Bronchial epithelial cell (primary cell): ENCODE measurements at regions not wholly inside any gene's neighbourhood (a gene's known extent, or its start where the extent isn't known, plus 50 kb on each side); places are given as distances from the start of the nearest gene placed in this dataset.

Experiments
- DNase-seq: peaks from one replicate; pipeline ENCODE4 v3.0.0-alpha.2; 2010; ENCODE audit warnings: low read depth
- FAIRE-seq: peaks from 2 replicates; lab custom pipeline; 2011; peaks lifted over from hg19 to GRCh38; lab: Jason Lieb, UNC
- H3K27me3 ChIP-seq: 2 replicates; pipeline ENCODE4 v1.5.1; 2011; ENCODE audit warnings: low read length; ENCODE audit not compliant: control insufficient read depth, insufficient read depth
- H3K36me3 ChIP-seq: 2 replicates; pipeline ENCODE4 v1.5.1; 2011; ENCODE audit warnings: low read length; ENCODE audit not compliant: control insufficient read depth, insufficient read depth
- H3K4me3 ChIP-seq: 2 replicates; pipeline ENCODE4 v1.5.1; 2011; ENCODE audit warnings: mild to moderate bottlenecking, low read depth, low read length, control low read depth
- CTCF ChIP-seq: IDR thresholded peaks from 2 replicates; pipeline ENCODE4 v1.5.1; 2011; ENCODE audit warnings: mild to moderate bottlenecking, moderate library complexity, low read length, control low read depth, inconsistent platforms; ENCODE audit not compliant: insufficient read depth, severe bottlenecking

- Histone ChIP-seq H3K4me3 (no peak overlapping the region), H3K36me3 (no peaks in the 10 kb centered on the region), H3K27me3 (no peaks in the 10 kb centered on the region)
- no peak for TF ChIP-seq CTCF
- FAIRE-seq (no peak), DNase-seq (no peak)
Measured at GRCh38 chr13:55517312-55517711, 1623.4 kb upstream of the PRR20A start.

GRCh38 chr13:55528434-55528833 is 1612.3 kb upstream of the PRR20A start:
- Histone ChIP-seq H3K4me3 (no peak overlapping the region), H3K27me3 (no peaks in the 10 kb centered on the region), H3K36me3 (no peaks in the 10 kb centered on the region)
- TF ChIP-seq CTCF, result no peak
- no peak for DNase-seq
- FAIRE-seq, result no peak

- FAIRE-seq, result no peak
- Histone ChIP-seq H3K27me3 (no peaks in the 10 kb centered on the region), H3K36me3 (no peaks in the 10 kb centered on the region), H3K4me3 (no peak overlapping the region)
- TF ChIP-seq CTCF, result no peak
- DNase-seq, result no peak
Measured at GRCh38 chr13:55534306-55534705, 1606.4 kb upstream of the PRR20A start.

GRCh38 chr13:55538424-55538823 is 1602.3 kb upstream of the PRR20A start:
- FAIRE-seq (no peak), DNase-seq (no peak)
- H3K36me3 ChIP-seq, result no peaks in the 10 kb centered on the region
- H3K4me3 ChIP-seq, result no peak overlapping the region
- H3K27me3 ChIP-seq, result no peaks in the 10 kb centered on the region
- no peak for TF ChIP-seq CTCF

- no peaks in the 10 kb centered on the region for H3K36me3 ChIP-seq
- FAIRE-seq, result no peak
- H3K4me3 ChIP-seq, result no peak overlapping the region
- DNase-seq, result no peak
- H3K27me3 ChIP-seq, result no peaks in the 10 kb centered on the region
- no peak for TF ChIP-seq CTCF
Measured at GRCh38 chr13:55543053-55543452, 1597.7 kb upstream of the PRR20A start.

GRCh38 chr13:55550624-55551023 is 1590.1 kb upstream of the PRR20A start:
- H3K27me3 ChIP-seq, result no peaks in the 10 kb centered on the region
- no peak for DNase-seq

More at GRCh38 chr13:55550624-55551023, 1590.1 kb upstream of the PRR20A start:
- no peak for TF ChIP-seq CTCF
- no peak overlapping the region for H3K4me3 ChIP-seq
- no peaks in the 10 kb centered on the region for H3K36me3 ChIP-seq
- FAIRE-seq, result no peak
